Upper lobe of right lung (tissue), 1 donor: ENCODE measurements at regions not wholly inside any gene's neighbourhood (a gene's known extent, or its start where the extent isn't known, plus 50 kb on each side); places are given as distances from the start of the nearest gene placed in this dataset.

Source experiments
- ATAC-seq: fragments of 200-7000 bp; cut with Tn5 transposase; one replicate; pipeline ENCODE4 v1.9.1; 2020; ENCODE audit warnings: mild to moderate bottlenecking, moderate library complexity
- DNase-seq: peaks from one replicate; pipeline ENCODE4 v3.0.0-alpha.2; 2020
- H3K27ac ChIP-seq: fragments of 200-600 bp; one replicate; pipeline ENCODE4 v1.8.0; 2022
- H3K27me3 ChIP-seq: fragments of 200-600 bp; one replicate; pipeline ENCODE4 v1.8.0; 2022; ENCODE audit warnings: mild to moderate bottlenecking
- H3K36me3 ChIP-seq: fragments of 200-600 bp; one replicate; pipeline ENCODE4 v1.8.0; 2022
- H3K4me1 ChIP-seq: fragments of 200-600 bp; one replicate; pipeline ENCODE4 v1.8.0; 2022
- H3K4me3 ChIP-seq: fragments of 200-600 bp; one replicate; pipeline ENCODE4 v1.8.0; 2022; ENCODE audit warnings: mild to moderate bottlenecking
- H3K9me3 ChIP-seq: fragments of 200-600 bp; one replicate; pipeline ENCODE4 v1.8.0; 2022
- CTCF ChIP-seq: fragments of 200-600 bp; IDR thresholded peaks from one replicate; pipeline ENCODE4 v1.8.0; 2022; ENCODE audit warnings: antibody characterized with exemption
- intact Hi-C: fragments of 100-400 bp; cut with DNase I; formaldehyde crosslinking; loops from one replicate; pipeline ENCODE4 v1.11.0; 2022
- donor health status: DM: no; HTN: yes; CAD: no; lungs with severe emphysema.

- intact Hi-C loops: no loop called here
- Histone ChIP-seq H3K9me3 (no peaks in the 10 kb centered on the region), H3K4me1 (no peaks in the 10 kb centered on the region), H3K36me3 (no peaks in the 10 kb centered on the region), H3K27me3 (no peaks in the 10 kb centered on the region), H3K4me3 (no peak overlapping the region), H3K27ac (no peak overlapping the region)
- ATAC-seq (no peak), DNase-seq (no peak)
- no peak for TF ChIP-seq CTCF
These were observed 53.3 kb upstream of the KY start for GRCh38 chr3:134704133-134704532.

- no peak for TF ChIP-seq CTCF
- no peaks in the 10 kb centered on the region for H3K27me3 ChIP-seq
- no peaks in the 10 kb centered on the region for H3K36me3 ChIP-seq
- intact Hi-C loops: no loop called here
- ATAC-seq: no peak
- no peak overlapping the region for H3K27ac ChIP-seq
- no peaks in the 10 kb centered on the region for H3K4me1 ChIP-seq
- no peak overlapping the region for H3K4me3 ChIP-seq
- DNase-seq: no peak
- no peaks in the 10 kb centered on the region for H3K9me3 ChIP-seq
These were observed 53.7 kb upstream of the KY start for GRCh38 chr3:134704556-134704955.

GRCh38 chr3:134707908-134708597, 57.2 kb upstream of the KY start:
- intact Hi-C loops: no loop called here

GRCh38 chr3:134708671-134709070, 57.8 kb upstream of the KY start:
- Histone ChIP-seq H3K36me3 (no peaks in the 10 kb centered on the region), H3K27ac (no peak overlapping the region), H3K4me3 (no peak overlapping the region), H3K9me3 (no peaks in the 10 kb centered on the region), H3K4me1 (no peaks in the 10 kb centered on the region), H3K27me3 (no peaks in the 10 kb centered on the region)
- ATAC-seq: no peak
- intact Hi-C loops: no loop called here
- DNase-seq: no peak
- TF ChIP-seq CTCF: no peak

More at GRCh38 chr3:134707908-134708597, 57.2 kb upstream of the KY start:
- Histone ChIP-seq H3K27ac (no peak overlapping the region), H3K9me3 (no peaks in the 10 kb centered on the region), H3K4me1 (no peaks in the 10 kb centered on the region), H3K27me3 (no peaks in the 10 kb centered on the region), H3K36me3 (no peaks in the 10 kb centered on the region), H3K4me3 (no peak overlapping the region)
- ATAC-seq (no peak), DNase-seq (no peak)
- TF ChIP-seq CTCF: no peak

GRCh38 chr3:134709076-134709475, 58.3 kb upstream of the KY start:
- no peaks in the 10 kb centered on the region for H3K36me3 ChIP-seq
- no peak for ATAC-seq
- intact Hi-C loops: no loop called here

More at GRCh38 chr3:134709076-134709475, 58.3 kb upstream of the KY start:
- no peaks in the 10 kb centered on the region for H3K27me3 ChIP-seq
- no peak for TF ChIP-seq CTCF
- no peaks in the 10 kb centered on the region for H3K9me3 ChIP-seq
- no peak overlapping the region for H3K27ac ChIP-seq
- H3K4me1 ChIP-seq: no peaks in the 10 kb centered on the region
- DNase-seq: no peak
- no peak overlapping the region for H3K4me3 ChIP-seq
